DND-41 (cell line): ENCODE measurements at regions not wholly inside any gene's neighbourhood (a gene's known extent, or its start where the extent isn't known, plus 50 kb on each side); places are given as distances from the start of the nearest gene placed in this dataset.

Experiments
- ATAC-seq: fragments of 200-7000 bp; cut with Tn5 transposase; 3 replicates; pipeline ENCODE4 v1.9.1; 2021; ENCODE audit warnings: low read depth; ENCODE audit not compliant: insufficient read depth
- DNase-seq: peaks from one replicate; pipeline ENCODE4 v3.0.0-alpha.2; 2020
- H2AFZ ChIP-seq: 2 replicates; pipeline ENCODE4 v1.6.0; 2012; ENCODE audit warnings: low read depth, low read length
- H3K27ac ChIP-seq: 2 replicates; pipeline ENCODE4 v1.5.1; 2012; ENCODE audit warnings: low read length, inconsistent platforms
- H3K27me3 ChIP-seq: fragments of 200-600 bp; sonication (generic); 2 replicates; pipeline ENCODE4 v1.6.0; 2012; ENCODE audit warnings: low read length, mild to moderate bottlenecking, inconsistent platforms; ENCODE audit not compliant: insufficient read depth, poor library complexity
- H3K36me3 ChIP-seq: 2 replicates; pipeline ENCODE4 v1.5.1; 2012; ENCODE audit warnings: low read length, inconsistent platforms; ENCODE audit not compliant: insufficient read depth
- H3K4me1 ChIP-seq: 2 replicates; pipeline ENCODE4 v1.5.1; 2012; ENCODE audit warnings: mild to moderate bottlenecking, low read length; ENCODE audit not compliant: insufficient read depth
- H3K4me2 ChIP-seq: 2 replicates; pipeline ENCODE4 v1.6.0; 2012; ENCODE audit warnings: mild to moderate bottlenecking, moderate library complexity, low read length, inconsistent platforms; ENCODE audit not compliant: insufficient read depth
- H3K4me3 ChIP-seq, 2 experiments: fragments of 200-600 bp in 1 of 2; shearing (Covaris generic) in 1 of 2; 2 replicates each; pipeline ENCODE4 v1.5.1; 2012 to 2016; ENCODE audit warnings: inconsistent platforms in 2 of 2, low read length in 2 of 2, mild to moderate bottlenecking in 2 of 2, low read depth in 1 of 2, moderate library complexity in 1 of 2
- H3K79me2 ChIP-seq: 2 replicates; pipeline ENCODE4 v1.6.0; 2012; ENCODE audit warnings: low read length, inconsistent platforms; ENCODE audit not compliant: insufficient read depth
- H3K9ac ChIP-seq: 2 replicates; pipeline ENCODE4 v1.6.0; 2012; ENCODE audit warnings: low read depth, mild to moderate bottlenecking, inconsistent platforms, low read length, moderate library complexity
- H3K9me3 ChIP-seq: 2 replicates; pipeline ENCODE4 v1.5.1; 2012; ENCODE audit warnings: low read length, moderate library complexity, mild to moderate bottlenecking, inconsistent platforms; ENCODE audit not compliant: insufficient read depth, severe bottlenecking
- H4K20me1 ChIP-seq: 2 replicates; pipeline ENCODE4 v1.6.0; 2012; ENCODE audit warnings: low read length; ENCODE audit not compliant: insufficient read depth
- EZH2 ChIP-seq: IDR thresholded peaks from 3 replicates; pipeline ENCODE4 v1.6.1; 2012; ENCODE audit warnings: borderline replicate concordance, low read depth, mild to moderate bottlenecking, moderate library complexity, low read length, inconsistent platforms; ENCODE audit not compliant: severe bottlenecking
- TF ChIP-seq, protein P1 (sequence below): IDR thresholded peaks from 2 replicates; pipeline ENCODE4 v1.5.1; 2012; ENCODE audit warnings: borderline replicate concordance, low read length, moderate library complexity, mild to moderate bottlenecking; ENCODE audit not compliant: poor library complexity, severe bottlenecking; ENCODE audit errors: extremely low read depth

GRCh38 chr11:116356451-116356850 lies 416.3 kb downstream of the BUD13 start:
- no peak overlapping the region for H2AFZ ChIP-seq
- no peaks in the 10 kb centered on the region for H4K20me1 ChIP-seq
- H3K27me3 ChIP-seq: peaks cover 7% of the 10 kb centered on the region
- no peaks in the 10 kb centered on the region for H3K9me3 ChIP-seq
- no peak for ATAC-seq
- no peaks in the 10 kb centered on the region for H3K36me3 ChIP-seq
- H3K4me1 ChIP-seq: no peaks in the 10 kb centered on the region
- TF ChIP-seq, protein P1, sequence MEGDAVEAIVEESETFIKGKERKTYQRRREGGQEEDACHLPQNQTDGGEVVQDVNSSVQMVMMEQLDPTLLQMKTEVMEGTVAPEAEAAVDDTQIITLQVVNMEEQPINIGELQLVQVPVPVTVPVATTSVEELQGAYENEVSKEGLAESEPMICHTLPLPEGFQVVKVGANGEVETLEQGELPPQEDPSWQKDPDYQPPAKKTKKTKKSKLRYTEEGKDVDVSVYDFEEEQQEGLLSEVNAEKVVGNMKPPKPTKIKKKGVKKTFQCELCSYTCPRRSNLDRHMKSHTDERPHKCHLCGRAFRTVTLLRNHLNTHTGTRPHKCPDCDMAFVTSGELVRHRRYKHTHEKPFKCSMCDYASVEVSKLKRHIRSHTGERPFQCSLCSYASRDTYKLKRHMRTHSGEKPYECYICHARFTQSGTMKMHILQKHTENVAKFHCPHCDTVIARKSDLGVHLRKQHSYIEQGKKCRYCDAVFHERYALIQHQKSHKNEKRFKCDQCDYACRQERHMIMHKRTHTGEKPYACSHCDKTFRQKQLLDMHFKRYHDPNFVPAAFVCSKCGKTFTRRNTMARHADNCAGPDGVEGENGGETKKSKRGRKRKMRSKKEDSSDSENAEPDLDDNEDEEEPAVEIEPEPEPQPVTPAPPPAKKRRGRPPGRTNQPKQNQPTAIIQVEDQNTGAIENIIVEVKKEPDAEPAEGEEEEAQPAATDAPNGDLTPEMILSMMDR: no peak
- no peak overlapping the region for H3K27ac ChIP-seq
- H3K79me2 ChIP-seq: no peaks in the 10 kb centered on the region
- DNase-seq: no peak
- H3K9ac ChIP-seq: no peak overlapping the region
- no peak overlapping the region for H3K4me3 ChIP-seq
- no peak overlapping the region for H3K4me2 ChIP-seq

- Histone ChIP-seq H4K20me1 (no peaks in the 10 kb centered on the region), H2AFZ (no peak overlapping the region), H3K4me1 (no peaks in the 10 kb centered on the region), H3K36me3 (no peaks in the 10 kb centered on the region), H3K27me3 (no peaks in the 10 kb centered on the region), H3K79me2 (no peaks in the 10 kb centered on the region), H3K27ac (no peak overlapping the region), H3K9me3 (no peaks in the 10 kb centered on the region), H3K4me2 (no peak overlapping the region), H3K4me3 (no peak overlapping the region), H3K9ac (no peak overlapping the region)
- DNase-seq (no peak), ATAC-seq (no peak)
- TF ChIP-seq, protein P1: no peak
These were observed 417.7 kb downstream of the BUD13 start for GRCh38 chr11:116355104-116355503.

GRCh38 chr11:116353589-116353988 lies 419.2 kb downstream of the BUD13 start:
- Histone ChIP-seq H3K79me2 (no peaks in the 10 kb centered on the region), H3K9ac (no peak overlapping the region), H4K20me1 (no peaks in the 10 kb centered on the region), H3K4me2 (no peak overlapping the region), H3K27me3 (no peaks in the 10 kb centered on the region), H3K4me1 (no peaks in the 10 kb centered on the region), H3K4me3 (no peak overlapping the region), H3K9me3 (no peaks in the 10 kb centered on the region), H3K27ac (no peak overlapping the region), H3K36me3 (no peaks in the 10 kb centered on the region), H2AFZ (no peak overlapping the region)
- TF ChIP-seq, protein P1: no peak
- no peak for TF ChIP-seq EZH2
- ATAC-seq (no peak), DNase-seq (no peak)

- DNase-seq: no peak
- H4K20me1 ChIP-seq: no peaks in the 10 kb centered on the region
- no peaks in the 10 kb centered on the region for H3K36me3 ChIP-seq
- H3K9me3 ChIP-seq: no peaks in the 10 kb centered on the region
- no peak overlapping the region for H2AFZ ChIP-seq
- TF ChIP-seq EZH2: no peak
- TF ChIP-seq, protein P1: no peak
- ATAC-seq: no peak
- no peak overlapping the region for H3K4me2 ChIP-seq
- no peaks in the 10 kb centered on the region for H3K79me2 ChIP-seq
- no peak overlapping the region for H3K4me3 ChIP-seq
- no peak overlapping the region for H3K9ac ChIP-seq
- no peaks in the 10 kb centered on the region for H3K4me1 ChIP-seq
- no peaks in the 10 kb centered on the region for H3K27me3 ChIP-seq
- no peak overlapping the region for H3K27ac ChIP-seq
These were observed 419.9 kb downstream of the BUD13 start for GRCh38 chr11:116352881-116353280.
